ENCODE measurements at regions not wholly inside any gene's neighbourhood (a gene's known extent, or its start where the extent isn't known, plus 50 kb on each side); places are given as distances from the start of the nearest gene placed in this dataset.

DNA sequence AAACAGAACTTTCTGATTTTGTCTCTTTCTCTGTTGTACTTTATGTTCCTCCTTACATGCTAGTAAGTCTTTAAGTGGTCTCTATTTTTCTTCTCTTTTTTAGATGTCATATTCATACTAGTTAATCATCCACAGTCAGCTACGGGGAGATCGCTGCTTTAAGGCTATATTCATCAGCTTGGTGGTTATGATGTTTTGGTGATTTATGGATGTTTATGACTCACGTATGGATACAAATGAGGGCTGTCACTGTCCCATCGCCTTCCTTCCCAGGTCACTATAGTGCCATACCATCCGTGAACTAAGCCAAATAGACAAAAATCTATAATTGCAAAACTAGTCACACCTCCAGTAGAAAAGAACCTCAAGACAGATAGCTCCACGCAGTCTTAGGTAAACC is 296.8 kb upstream of the AADAT start:
- Histone ChIP-seq H3K27me3 (replicated peaks in 1 of 4; ENCODE audit: control extremely low read depth in 1 of 4, control insufficient read depth in 3 of 4, insufficient read depth in 4 of 4, low read length in 3 of 4) (no peaks in the 10 kb centered on the region), H3K27ac (ENCODE audit: low read length in 2 of 2) (no peak overlapping the region), H4K20me1 (ENCODE audit: control insufficient read depth, insufficient read depth, low read length, poor library complexity, severe bottlenecking) (no peaks in the 10 kb centered on the region), H3K4me2 (replicated peaks; ENCODE audit: low read depth, low read length, poor library complexity, severe bottlenecking) (no peak overlapping the region), H3K9ac (ENCODE audit: low read length) (no peak overlapping the region), H3K79me2 (ENCODE audit: control insufficient read depth, insufficient read depth, low read length) (no peaks in the 10 kb centered on the region), H3K4me1 (ENCODE audit: control insufficient read depth in 2 of 2, insufficient read depth in 2 of 2, low read length in 2 of 2) (no peaks in the 10 kb centered on the region), H3K4me3 (ENCODE audit: control extremely low read depth in 1 of 5, extremely low read depth in 1 of 5, insufficient read depth in 1 of 5, low read depth in 2 of 5, low read length in 4 of 5) (no peak overlapping the region), H2AFZ (ENCODE audit: insufficient read depth, low read depth, low read length, poor library complexity, severe bottlenecking) (no peak overlapping the region), H3K36me3 (replicated peaks in 1 of 2; ENCODE audit: control extremely low read depth in 1 of 2, control insufficient read depth in 1 of 2, extremely low read depth in 1 of 2, insufficient read depth in 2 of 2, low read length in 1 of 2) (no peaks in the 10 kb centered on the region), H3K9me3 (ENCODE audit: control extremely low read depth in 1 of 3, control insufficient read depth in 2 of 3, insufficient read depth in 1 of 3, low read length in 2 of 3) (peaks cover 0 to 6% (median 0%) of the 10 kb centered on the region in 3 donors)
- TF ChIP-seq EZH2 (IDR thresholded peaks at IDR 0.05; ENCODE audit: borderline replicate concordance, insufficient read depth, low read depth, low read length, poor library complexity, severe bottlenecking), result no peak
- TF ChIP-seq, protein P1, sequence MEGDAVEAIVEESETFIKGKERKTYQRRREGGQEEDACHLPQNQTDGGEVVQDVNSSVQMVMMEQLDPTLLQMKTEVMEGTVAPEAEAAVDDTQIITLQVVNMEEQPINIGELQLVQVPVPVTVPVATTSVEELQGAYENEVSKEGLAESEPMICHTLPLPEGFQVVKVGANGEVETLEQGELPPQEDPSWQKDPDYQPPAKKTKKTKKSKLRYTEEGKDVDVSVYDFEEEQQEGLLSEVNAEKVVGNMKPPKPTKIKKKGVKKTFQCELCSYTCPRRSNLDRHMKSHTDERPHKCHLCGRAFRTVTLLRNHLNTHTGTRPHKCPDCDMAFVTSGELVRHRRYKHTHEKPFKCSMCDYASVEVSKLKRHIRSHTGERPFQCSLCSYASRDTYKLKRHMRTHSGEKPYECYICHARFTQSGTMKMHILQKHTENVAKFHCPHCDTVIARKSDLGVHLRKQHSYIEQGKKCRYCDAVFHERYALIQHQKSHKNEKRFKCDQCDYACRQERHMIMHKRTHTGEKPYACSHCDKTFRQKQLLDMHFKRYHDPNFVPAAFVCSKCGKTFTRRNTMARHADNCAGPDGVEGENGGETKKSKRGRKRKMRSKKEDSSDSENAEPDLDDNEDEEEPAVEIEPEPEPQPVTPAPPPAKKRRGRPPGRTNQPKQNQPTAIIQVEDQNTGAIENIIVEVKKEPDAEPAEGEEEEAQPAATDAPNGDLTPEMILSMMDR (IDR thresholded peaks at IDR 0.05), result no peak
- Mint-ChIP-seq H3K4me3 (no peak overlapping the region), H3K4me1 (no peaks in the 10 kb centered on the region), H3K27ac (no peak overlapping the region), H3K9me3 (ENCODE audit: insufficient read depth) (peaks cover 3% of the 10 kb centered on the region), H3K27me3 (no peaks in the 10 kb centered on the region)
- POLR2A ChIA-PET, result no interaction called here
- WGBS (ENCODE audit: insufficient coverage), result no CpG with 5 or more reads among the region's 6 CpGs
- intact Hi-C loops (cut with micrococcal nuclease), result no loop called here
- DNase-seq (no peak), ATAC-seq (ENCODE audit: low read depth) (no peak)
- CTCF ChIA-PET, result no interaction called here

DNA sequence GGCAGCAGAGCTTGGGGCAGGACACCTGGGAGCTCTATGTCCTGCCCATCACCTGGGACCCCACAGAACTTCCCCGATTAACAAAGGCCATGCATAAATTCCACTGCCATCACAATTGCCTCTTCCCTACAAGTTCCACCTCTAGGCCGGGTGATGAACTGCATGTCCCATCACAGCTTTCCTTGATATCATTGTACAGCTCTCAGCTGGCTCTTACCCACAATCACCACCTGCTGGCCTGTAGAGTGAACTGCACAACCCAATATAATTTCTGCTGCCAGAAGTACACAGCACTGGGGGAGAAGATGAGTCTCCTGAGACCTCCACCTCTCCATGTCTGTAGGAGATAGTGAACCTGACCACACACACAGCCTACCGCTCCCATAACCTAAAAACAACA is 285.0 kb upstream of the AADAT start:
- TF ChIP-seq EZH2 (IDR thresholded peaks at IDR 0.05; ENCODE audit: borderline replicate concordance, insufficient read depth, low read depth, low read length, poor library complexity, severe bottlenecking), result no peak
- TF ChIP-seq, protein P1 (IDR thresholded peaks at IDR 0.05), result peak; percentile 27
- H3K9me3 ChIP-seq (ENCODE audit: control extremely low read depth in 1 of 3, control insufficient read depth in 2 of 3, insufficient read depth in 1 of 3, low read length in 2 of 3), result peaks cover 0 to 17% (median 0%) of the 10 kb centered on the region in 3 donors
- Mint-ChIP-seq H3K4me3 (no peak overlapping the region), H3K9me3 (ENCODE audit: insufficient read depth) (peaks cover 2% of the 10 kb centered on the region), H3K27me3 (no peaks in the 10 kb centered on the region), H3K27ac (no peak overlapping the region), H3K4me1 (no peaks in the 10 kb centered on the region)
- H3K27ac ChIP-seq (ENCODE audit: low read length in 2 of 2), result no peak overlapping the region
- ChIA-PET POLR2A (no interaction called here), CTCF (no interaction called here)
- no peaks in the 10 kb centered on the region for H3K36me3 ChIP-seq (replicated peaks in 1 of 2; ENCODE audit: control extremely low read depth in 1 of 2, control insufficient read depth in 1 of 2, extremely low read depth in 1 of 2, insufficient read depth in 2 of 2, low read length in 1 of 2)
- no peaks in the 10 kb centered on the region for H4K20me1 ChIP-seq (ENCODE audit: control insufficient read depth, insufficient read depth, low read length, poor library complexity, severe bottlenecking)
- H2AFZ ChIP-seq (ENCODE audit: insufficient read depth, low read depth, low read length, poor library complexity, severe bottlenecking), result no peak overlapping the region
- no peak overlapping the region for H3K4me2 ChIP-seq (replicated peaks; ENCODE audit: low read depth, low read length, poor library complexity, severe bottlenecking)
- ATAC-seq (ENCODE audit: low read depth), result no peak
- DNase-seq, result peak; percentile 5
- no peaks in the 10 kb centered on the region for H3K4me1 ChIP-seq (ENCODE audit: control insufficient read depth in 2 of 2, insufficient read depth in 2 of 2, low read length in 2 of 2)
- H3K79me2 ChIP-seq (ENCODE audit: control insufficient read depth, insufficient read depth, low read length), result no peaks in the 10 kb centered on the region
- H3K27me3 ChIP-seq (replicated peaks in 1 of 4; ENCODE audit: control extremely low read depth in 1 of 4, control insufficient read depth in 3 of 4, insufficient read depth in 4 of 4, low read length in 3 of 4), result no peaks in the 10 kb centered on the region
- H3K9ac ChIP-seq (ENCODE audit: low read length), result no peak overlapping the region
- intact Hi-C loops (cut with micrococcal nuclease), result no loop called here
- H3K4me3 ChIP-seq (ENCODE audit: control extremely low read depth in 1 of 5, extremely low read depth in 1 of 5, insufficient read depth in 1 of 5, low read depth in 2 of 5, low read length in 4 of 5), result no peak overlapping the region
- 83% methylated on average over 2 of the region's 3 CpGs for WGBS (ENCODE audit: insufficient coverage)
